Posterior cingulate gyrus (tissue), 11 donors: ENCODE measurements at regions not wholly inside any gene's neighbourhood (a gene's known extent, or its start where the extent isn't known, plus 50 kb on each side); places are given as distances from the start of the nearest gene placed in this dataset.
"Not testable (repeated sequence)": the region's sequence is repeated elsewhere in the genome, so short reads cannot be mapped to it uniquely, and the experiment has no call there.

Source experiments
- DNase-seq, 10 donors: peaks; one replicate each; pipeline versions ENCODE4 v3.0.0 to v3.0.0-alpha.2; 2020 to 2021; ENCODE audit warnings: mixed read lengths in 3 of 10
- intact Hi-C: fragments of 100-400 bp; cut with DNase I; formaldehyde crosslinking; loops from one replicate; pipeline ENCODE4 v1.15.1; 2023

DNA sequence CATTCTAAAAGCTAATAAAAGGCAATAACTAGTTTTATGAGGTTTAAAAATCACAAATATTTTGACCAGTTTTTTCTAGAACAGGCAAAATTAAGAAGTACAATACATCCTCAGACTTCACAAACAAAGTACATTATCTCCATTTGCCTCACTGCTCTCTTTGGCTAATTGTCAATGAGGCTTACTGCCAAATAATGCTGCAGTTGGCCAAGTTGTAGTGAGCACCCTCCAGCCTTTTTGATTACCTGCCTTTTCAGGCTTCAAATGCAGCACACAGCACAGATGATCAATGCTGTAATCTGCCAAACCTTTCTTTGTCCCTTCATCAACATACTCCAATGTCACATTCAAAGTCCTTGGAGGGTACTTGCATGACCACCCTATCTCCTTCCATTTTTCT, 605.2 kb downstream of the KLHL13 start:
- intact Hi-C loops = no loop called here
- DNase-seq = no peak

- DNase-seq = no peak
- intact Hi-C loops = no loop called here
These were observed 606.2 kb downstream of the KLHL13 start for GRCh38 chrX:117510453-117510852.

- intact Hi-C loops = no loop called here
- DNase-seq = no peak
These were observed 608.6 kb downstream of the KLHL13 start for GRCh38 chrX:117508021-117508420.

- DNase-seq = no peak
- intact Hi-C loops = no loop called here
These were observed 629.2 kb downstream of the KLHL13 start for GRCh38 chrX:117487421-117487820.

DNA sequence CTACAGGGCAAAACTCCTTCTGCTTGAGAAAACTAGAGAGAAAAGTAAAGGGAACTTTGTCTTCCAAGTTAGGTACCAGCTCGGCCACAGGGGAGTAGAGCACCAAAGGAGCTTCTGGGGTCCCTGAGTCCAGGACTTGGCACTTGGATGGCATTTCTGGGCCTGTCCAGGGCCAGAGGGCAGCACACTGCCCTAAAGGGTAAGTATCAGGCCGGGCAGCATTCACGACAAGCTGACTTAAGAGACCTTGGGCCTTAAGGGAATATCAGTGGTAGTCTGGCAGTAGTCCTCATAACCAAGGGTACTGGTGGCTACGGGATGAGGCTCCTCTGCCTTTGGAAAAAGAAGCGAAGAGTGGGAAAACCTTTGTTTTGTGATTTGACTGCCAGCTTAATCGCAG, 632.7 kb downstream of the KLHL13 start:
- no peak for DNase-seq
- intact Hi-C loops = no loop called here

GRCh38 chrX:117458243-117458968, 658.2 kb downstream of the KLHL13 start:
- intact Hi-C loops = no loop called here
- DNase-seq = peak in 1 of 10 donors; percentile 53

DNA sequence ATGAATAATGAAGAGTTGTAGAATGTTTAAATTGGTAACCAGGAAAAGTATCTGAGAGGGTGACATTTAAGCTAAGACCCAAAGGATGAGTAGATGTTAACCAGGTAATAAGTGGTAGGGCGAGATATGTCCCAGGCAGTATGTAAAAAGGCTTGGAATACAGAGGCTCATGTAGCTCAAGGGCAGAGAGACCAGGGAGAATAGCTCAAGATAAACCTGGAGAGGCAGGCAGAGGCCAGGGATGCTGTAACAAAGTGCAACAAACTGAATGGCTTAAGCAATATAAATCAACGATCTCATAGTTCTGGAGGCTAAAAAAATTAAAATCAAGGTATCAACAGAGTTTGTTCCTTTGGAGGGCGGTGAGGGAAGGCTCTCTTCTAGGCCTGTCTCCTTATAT, 660.8 kb downstream of the KLHL13 start:
- no peak for DNase-seq
- intact Hi-C loops = no loop called here

DNA sequence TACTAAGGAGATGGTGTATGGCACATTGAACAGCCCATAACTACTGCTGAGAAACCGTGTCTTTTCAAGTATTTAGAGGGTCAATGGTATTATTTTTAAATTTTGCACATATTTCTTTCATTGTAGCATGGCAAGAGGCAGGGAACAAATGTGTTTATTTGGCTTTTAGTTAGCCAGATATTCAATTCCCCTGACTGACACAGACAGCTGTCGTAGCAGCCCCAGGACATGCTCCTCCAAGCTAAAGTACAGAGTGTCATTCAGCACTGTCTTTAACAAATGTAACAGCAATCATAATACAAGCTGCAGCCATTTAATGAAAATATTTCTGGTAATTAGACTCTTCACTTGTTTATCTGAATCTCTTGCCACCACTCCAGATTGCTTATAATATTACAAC, 687.1 kb downstream of the KLHL13 start:
- intact Hi-C loops = no loop called here
- no peak for DNase-seq

GRCh38 chrX:117407449-117408150, 709.0 kb downstream of the KLHL13 start:
- intact Hi-C loops = no loop called here
- no peak for DNase-seq

GRCh38 chrX:117400839-117401238, 715.8 kb downstream of the KLHL13 start:
- intact Hi-C loops = no loop called here

GRCh38 chrX:117400005-117400404, 716.6 kb downstream of the KLHL13 start:
- intact Hi-C loops = no loop called here
- DNase-seq = no peak

More at GRCh38 chrX:117400839-117401238, 715.8 kb downstream of the KLHL13 start:
- DNase-seq = no peak

GRCh38 chrX:117397844-117398243, 718.8 kb downstream of the KLHL13 start:
- intact Hi-C loops = no loop called here
- DNase-seq = no peak

GRCh38 chrX:117394506-117395070, 722.0 kb downstream of the KLHL13 start:
- intact Hi-C loops = not testable (repeated sequence)
- DNase-seq = peak in 3 of 10 donors; percentile 60 to 82 (median 77)

DNA sequence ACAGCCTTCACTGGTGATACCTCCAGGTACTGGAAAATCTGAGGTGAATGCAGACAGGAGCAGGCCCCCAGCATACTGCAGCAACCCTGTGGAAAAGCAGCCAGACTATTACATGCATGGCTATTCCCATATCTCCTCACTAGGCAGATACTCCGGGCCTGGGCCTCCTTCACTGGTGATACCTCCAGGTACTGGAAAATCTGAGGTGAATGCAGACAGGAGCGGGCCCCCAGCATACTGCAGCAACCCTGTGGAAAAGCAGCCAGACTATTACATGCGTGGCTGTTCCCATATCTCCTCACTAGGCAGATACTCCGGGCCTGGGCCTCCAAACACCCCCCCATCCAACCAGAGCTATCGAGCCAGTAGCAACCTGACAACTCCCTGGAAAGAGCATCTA, 724.2 kb downstream of the KLHL13 start:
- intact Hi-C loops = not testable (repeated sequence)
- DNase-seq = peak in 1 of 10 donors; percentile 70

DNA sequence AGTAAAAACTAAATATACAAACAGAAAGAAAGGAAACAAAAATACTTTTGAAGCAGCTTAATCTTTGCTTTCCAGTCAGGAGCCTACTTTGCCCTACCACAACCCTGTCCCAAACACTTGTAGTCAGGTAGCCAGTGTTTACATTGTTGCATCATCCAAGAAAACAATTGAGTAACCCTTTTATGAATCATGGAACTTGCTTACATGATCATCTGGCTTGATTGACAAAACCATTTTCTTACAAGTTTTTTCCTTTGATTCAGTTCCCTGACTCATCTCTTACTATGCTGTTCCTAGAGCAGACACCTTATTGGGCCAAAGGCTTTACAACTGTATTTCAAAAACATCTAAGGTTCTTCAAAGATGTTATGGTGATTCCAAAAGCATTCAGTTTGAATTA, 740.1 kb downstream of the KLHL13 start:
- DNase-seq = no peak
- intact Hi-C loops = no loop called here

- intact Hi-C loops = no loop called here
- DNase-seq = no peak
These were observed 781.4 kb downstream of the KLHL13 start for GRCh38 chrX:117335209-117335608.

- intact Hi-C loops = no loop called here
- DNase-seq = no peak
These were observed 789.2 kb downstream of the KLHL13 start for GRCh38 chrX:117327373-117327772.

DNA sequence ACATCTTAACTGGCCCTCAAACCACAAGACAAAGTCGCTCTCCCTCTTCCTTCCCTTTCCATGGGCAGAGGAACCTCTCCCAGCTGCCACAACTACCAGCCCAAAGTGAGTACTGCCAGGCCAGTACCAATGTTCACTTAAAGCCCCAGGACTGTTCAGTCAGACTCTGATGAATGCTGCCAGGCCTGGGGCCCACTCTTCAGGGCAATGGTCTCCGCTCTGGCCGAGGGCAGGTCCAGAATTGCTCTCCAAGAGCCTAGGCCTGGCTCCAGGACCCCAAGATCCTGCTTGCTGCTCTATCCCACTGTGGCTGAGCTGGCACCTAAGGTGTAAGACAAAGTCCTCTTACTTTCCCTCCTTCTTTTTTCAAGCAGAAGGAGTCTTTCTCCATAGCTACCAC, 790.9 kb downstream of the KLHL13 start:
- intact Hi-C loops = no loop called here
- peak in 1 of 10 donors; percentile 70 for DNase-seq

GRCh38 chrX:117305168-117305766, 811.3 kb downstream of the KLHL13 start:
- no peak for DNase-seq
- intact Hi-C loops = no loop called here

DNA sequence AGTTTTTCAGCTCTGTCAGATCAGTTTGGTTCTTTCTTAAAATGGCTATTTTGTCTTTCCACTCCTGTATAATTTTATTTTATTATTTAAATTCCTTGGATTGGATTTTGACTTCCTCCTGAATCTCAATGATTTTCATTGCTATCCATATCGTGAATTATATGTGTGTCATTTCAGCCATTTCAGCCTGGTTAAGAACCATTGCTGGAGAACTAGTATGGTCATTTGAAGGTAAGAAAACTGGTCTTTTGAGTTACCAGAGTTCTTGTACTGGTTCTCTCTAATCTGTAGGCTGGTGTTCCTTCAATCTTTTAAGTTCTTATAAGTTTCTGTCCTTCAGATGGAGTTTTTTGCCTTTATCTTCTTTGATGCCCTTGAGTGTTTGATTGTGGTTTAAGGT, 815.5 kb downstream of the KLHL13 start:
- intact Hi-C loops = no loop called here
- DNase-seq = no peak

DNA sequence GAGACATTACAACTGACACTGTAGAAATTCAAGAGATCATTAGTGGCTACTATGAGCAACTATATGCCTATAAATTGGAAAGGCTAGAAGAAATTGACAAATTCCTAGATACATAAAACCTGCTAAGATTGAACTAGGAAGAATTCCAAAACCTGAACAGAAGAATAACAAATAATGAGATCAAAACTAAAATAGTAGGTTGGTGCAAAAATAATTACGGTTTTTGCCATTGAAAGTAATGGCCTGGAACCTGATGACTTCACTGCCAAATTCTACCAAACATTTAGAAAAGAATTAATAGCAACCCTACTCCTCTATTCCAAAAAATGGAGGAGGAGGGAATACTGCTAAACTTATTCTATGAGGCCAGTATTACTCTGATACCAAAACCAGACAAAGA, 824.9 kb downstream of the KLHL13 start:
- DNase-seq = no peak
- intact Hi-C loops = no loop called here
